ENCODE measurements at regions not wholly inside any gene's neighbourhood (a gene's known extent, or its start where the extent isn't known, plus 50 kb on each side); places are given as distances from the start of the nearest gene placed in this dataset.
A peak's percentile ranks its signal among the peaks of the same experiment; 100 is the strongest.
"Not testable (repeated sequence)": the region's sequence is repeated elsewhere in the genome, so short reads cannot be mapped to it uniquely, and the experiment has no call there.

- H3K4me3 ChIP-seq (ENCODE audit: control insufficient read depth, low read depth, low read length); DNase-seq (ENCODE audit: low read depth): not testable (repeated sequence)
Measured at GRCh38 chr21:6539688-6540087, 3981.7 kb upstream of the TPTE start.

GRCh38 chr21:6541036-6541435 lies 3980.3 kb upstream of the TPTE start:
- not testable (repeated sequence) for DNase-seq (ENCODE audit: low read depth); H3K4me3 ChIP-seq (ENCODE audit: control insufficient read depth, low read depth, low read length)

- not testable (repeated sequence) for DNase-seq (ENCODE audit: low read depth); H3K4me3 ChIP-seq (ENCODE audit: control insufficient read depth, low read depth, low read length)
Measured at GRCh38 chr21:6545288-6545687, 3976.1 kb upstream of the TPTE start.

- DNase-seq (ENCODE audit: low read depth); H3K4me3 ChIP-seq (ENCODE audit: control insufficient read depth, low read depth, low read length): not testable (repeated sequence)
Measured at GRCh38 chr21:6551045-6551444, 3970.3 kb upstream of the TPTE start.

GRCh38 chr21:6553505-6554376 lies 3967.6 kb upstream of the TPTE start:
- not testable (repeated sequence) for DNase-seq (ENCODE audit: low read depth); H3K4me3 ChIP-seq (ENCODE audit: control insufficient read depth, low read depth, low read length)

- not testable (repeated sequence) for H3K4me3 ChIP-seq (ENCODE audit: control insufficient read depth, low read depth, low read length)
Measured at GRCh38 chr21:6554377-6554864, 3967.0 kb upstream of the TPTE start.

GRCh38 chr21:6556516-6556915 lies 3964.9 kb upstream of the TPTE start:
- DNase-seq (ENCODE audit: low read depth); H3K4me3 ChIP-seq (ENCODE audit: control insufficient read depth, low read depth, low read length): not testable (repeated sequence)

More at GRCh38 chr21:6554377-6554864, 3967.0 kb upstream of the TPTE start:
- DNase-seq (ENCODE audit: low read depth), result not testable (repeated sequence)

GRCh38 chr21:6557415-6557814 lies 3964.0 kb upstream of the TPTE start:
- DNase-seq (ENCODE audit: low read depth); H3K4me3 ChIP-seq (ENCODE audit: control insufficient read depth, low read depth, low read length): not testable (repeated sequence)

GRCh38 chr21:6561168-6561567 lies 3960.2 kb upstream of the TPTE start:
- not testable (repeated sequence) for H3K4me3 ChIP-seq (ENCODE audit: control insufficient read depth, low read depth, low read length); DNase-seq (ENCODE audit: low read depth)

GRCh38 chr21:6561578-6561977 lies 3959.8 kb upstream of the TPTE start:
- H3K4me3 ChIP-seq (ENCODE audit: control insufficient read depth, low read depth, low read length); DNase-seq (ENCODE audit: low read depth): not testable (repeated sequence)

GRCh38 chr21:6564543-6565166 lies 3956.7 kb upstream of the TPTE start:
- H3K4me3 ChIP-seq (ENCODE audit: control insufficient read depth, low read depth, low read length); DNase-seq (ENCODE audit: low read depth): not testable (repeated sequence)

- peak; percentile 0 for DNase-seq (ENCODE audit: low read depth)
- H3K4me3 ChIP-seq (ENCODE audit: control insufficient read depth, low read depth, low read length), result not testable (repeated sequence)
Measured at GRCh38 chr21:6565190-6566094, 3955.9 kb upstream of the TPTE start.

- H3K4me3 ChIP-seq (ENCODE audit: control insufficient read depth, low read depth, low read length); DNase-seq (ENCODE audit: low read depth): not testable (repeated sequence)
Measured at GRCh38 chr21:6567542-6567941, 3953.8 kb upstream of the TPTE start.

GRCh38 chr21:6569152-6569551 lies 3952.2 kb upstream of the TPTE start:
- H3K4me3 ChIP-seq (ENCODE audit: control insufficient read depth, low read depth, low read length); DNase-seq (ENCODE audit: low read depth): not testable (repeated sequence)

GRCh38 chr21:6569587-6570392 lies 3951.6 kb upstream of the TPTE start:
- DNase-seq (ENCODE audit: low read depth); H3K4me3 ChIP-seq (ENCODE audit: control insufficient read depth, low read depth, low read length): not testable (repeated sequence)

GRCh38 chr21:6570700-6571368 lies 3950.5 kb upstream of the TPTE start:
- not testable (repeated sequence) for DNase-seq (ENCODE audit: low read depth); H3K4me3 ChIP-seq (ENCODE audit: control insufficient read depth, low read depth, low read length)

- DNase-seq (ENCODE audit: low read depth); H3K4me3 ChIP-seq (ENCODE audit: control insufficient read depth, low read depth, low read length): not testable (repeated sequence)
Measured at GRCh38 chr21:6573576-6573975, 3947.8 kb upstream of the TPTE start.

Data from fibroblast of mammary gland (primary cell).